ENCODE measurements at regions not wholly inside any gene's neighbourhood (a gene's known extent, or its start where the extent isn't known, plus 50 kb on each side); places are given as distances from the start of the nearest gene placed in this dataset.
"Not testable (repeated sequence)": the region's sequence is repeated elsewhere in the genome, so short reads cannot be mapped to it uniquely, and the experiment has no call there.

DNA sequence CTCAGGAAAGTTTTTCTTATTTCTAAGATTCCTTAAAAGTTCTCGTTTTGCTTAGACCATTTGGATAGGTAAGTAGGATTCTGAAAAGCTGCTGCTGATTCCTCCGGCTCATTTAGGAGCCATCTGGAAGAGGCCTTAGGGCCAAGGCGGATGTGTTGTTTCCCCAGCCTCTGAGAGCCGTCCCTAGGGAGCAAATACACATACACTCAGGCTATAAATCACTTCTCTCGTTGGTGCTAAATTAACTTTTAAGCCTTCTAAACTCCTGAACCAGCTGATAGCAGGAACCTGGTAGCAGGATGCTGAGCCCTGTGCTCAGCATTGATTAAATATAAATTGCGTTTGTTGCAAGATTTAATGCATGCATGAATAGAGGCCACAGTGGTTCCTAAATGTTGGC, 109.8 kb downstream of the ADCYAP1 start:
- TF ChIP-seq SPI1 (IDR thresholded peaks at IDR 0.05; ENCODE audit: low read depth, low read length) (no peak), POLR2AphosphoS5 (IDR thresholded peaks at IDR 0.05; ENCODE audit: low read depth, low read length) (no peak), POLR2A (IDR thresholded peaks at IDR 0.05; ENCODE audit: low read depth, low read length) (no peak), PAX5 (IDR thresholded peaks at IDR 0.05; ENCODE audit: insufficient read depth, low read length, severe bottlenecking) (no peak)
- no peak for FAIRE-seq
- no peak for DNase-seq (ENCODE audit: insufficient read length, low spot score)

- TF ChIP-seq POU2F2 (IDR thresholded peaks at IDR 0.05; ENCODE audit: low read depth, low read length) (no peak), POLR2AphosphoS5 (IDR thresholded peaks at IDR 0.05; ENCODE audit: low read depth, low read length) (no peak), POLR2A (IDR thresholded peaks at IDR 0.05; ENCODE audit: low read depth, low read length) (no peak), PAX5 (IDR thresholded peaks at IDR 0.05; ENCODE audit: insufficient read depth, low read length, severe bottlenecking) (no peak), TAF1 (IDR thresholded peaks at IDR 0.05; ENCODE audit: low read depth, low read length) (no peak), SPI1 (IDR thresholded peaks at IDR 0.05; ENCODE audit: low read depth, low read length) (no peak)
- no peak for FAIRE-seq
- DNase-seq (ENCODE audit: insufficient read length, low spot score), result no peak
These were observed 110.4 kb downstream of the ADCYAP1 start for GRCh38 chr18:1014951-1015624.

- DNase-seq (ENCODE audit: insufficient read length, low spot score) (no peak), FAIRE-seq (no peak)
These were observed 111.1 kb downstream of the ADCYAP1 start for GRCh38 chr18:1015777-1016176.

GRCh38 chr18:1017227-1018058, 112.8 kb downstream of the ADCYAP1 start:
- FAIRE-seq (no peak), DNase-seq (ENCODE audit: insufficient read length, low spot score) (no peak)
- no peak for TF ChIP-seq POLR2A (IDR thresholded peaks at IDR 0.05; ENCODE audit: low read depth, low read length)
- no peak for TF ChIP-seq POU2F2 (IDR thresholded peaks at IDR 0.05; ENCODE audit: low read depth, low read length)
- no peak for TF ChIP-seq TAF1 (IDR thresholded peaks at IDR 0.05; ENCODE audit: low read depth, low read length)
- TF ChIP-seq PAX5 (IDR thresholded peaks at IDR 0.05; ENCODE audit: insufficient read depth, low read length, severe bottlenecking), result no peak
- no peak for TF ChIP-seq POLR2AphosphoS5 (IDR thresholded peaks at IDR 0.05; ENCODE audit: low read depth, low read length)
- no peak for TF ChIP-seq SPI1 (IDR thresholded peaks at IDR 0.05; ENCODE audit: low read depth, low read length)

More at GRCh38 chr18:1015777-1016176, 111.1 kb downstream of the ADCYAP1 start:
- TF ChIP-seq PAX5 (IDR thresholded peaks at IDR 0.05; ENCODE audit: insufficient read depth, low read length, severe bottlenecking) (no peak), TAF1 (IDR thresholded peaks at IDR 0.05; ENCODE audit: low read depth, low read length) (no peak), SPI1 (IDR thresholded peaks at IDR 0.05; ENCODE audit: low read depth, low read length) (no peak), POLR2AphosphoS5 (IDR thresholded peaks at IDR 0.05; ENCODE audit: low read depth, low read length) (no peak), POU2F2 (IDR thresholded peaks at IDR 0.05; ENCODE audit: low read depth, low read length) (no peak), POLR2A (IDR thresholded peaks at IDR 0.05; ENCODE audit: low read depth, low read length) (no peak)

GRCh38 chr18:1018181-1018681, 113.6 kb downstream of the ADCYAP1 start:
- FAIRE-seq, result no peak
- TF ChIP-seq POLR2A (IDR thresholded peaks at IDR 0.05; ENCODE audit: low read depth, low read length), result no peak
- no peak for TF ChIP-seq POLR2AphosphoS5 (IDR thresholded peaks at IDR 0.05; ENCODE audit: low read depth, low read length)
- no peak for TF ChIP-seq TAF1 (IDR thresholded peaks at IDR 0.05; ENCODE audit: low read depth, low read length)
- no peak for TF ChIP-seq PAX5 (IDR thresholded peaks at IDR 0.05; ENCODE audit: insufficient read depth, low read length, severe bottlenecking)
- no peak for TF ChIP-seq POU2F2 (IDR thresholded peaks at IDR 0.05; ENCODE audit: low read depth, low read length)
- TF ChIP-seq SPI1 (IDR thresholded peaks at IDR 0.05; ENCODE audit: low read depth, low read length), result no peak
- DNase-seq (ENCODE audit: insufficient read length, low spot score), result no peak

GRCh38 chr18:1019191-1019590, 114.5 kb downstream of the ADCYAP1 start:
- DNase-seq (ENCODE audit: insufficient read length, low spot score), result no peak
- TF ChIP-seq POLR2A (IDR thresholded peaks at IDR 0.05; ENCODE audit: low read depth, low read length), result no peak
- no peak for TF ChIP-seq PAX5 (IDR thresholded peaks at IDR 0.05; ENCODE audit: insufficient read depth, low read length, severe bottlenecking)
- TF ChIP-seq SPI1 (IDR thresholded peaks at IDR 0.05; ENCODE audit: low read depth, low read length), result no peak
- no peak for TF ChIP-seq POU2F2 (IDR thresholded peaks at IDR 0.05; ENCODE audit: low read depth, low read length)
- no peak for TF ChIP-seq POLR2AphosphoS5 (IDR thresholded peaks at IDR 0.05; ENCODE audit: low read depth, low read length)
- TF ChIP-seq TAF1 (IDR thresholded peaks at IDR 0.05; ENCODE audit: low read depth, low read length), result no peak
- FAIRE-seq, result no peak

DNA sequence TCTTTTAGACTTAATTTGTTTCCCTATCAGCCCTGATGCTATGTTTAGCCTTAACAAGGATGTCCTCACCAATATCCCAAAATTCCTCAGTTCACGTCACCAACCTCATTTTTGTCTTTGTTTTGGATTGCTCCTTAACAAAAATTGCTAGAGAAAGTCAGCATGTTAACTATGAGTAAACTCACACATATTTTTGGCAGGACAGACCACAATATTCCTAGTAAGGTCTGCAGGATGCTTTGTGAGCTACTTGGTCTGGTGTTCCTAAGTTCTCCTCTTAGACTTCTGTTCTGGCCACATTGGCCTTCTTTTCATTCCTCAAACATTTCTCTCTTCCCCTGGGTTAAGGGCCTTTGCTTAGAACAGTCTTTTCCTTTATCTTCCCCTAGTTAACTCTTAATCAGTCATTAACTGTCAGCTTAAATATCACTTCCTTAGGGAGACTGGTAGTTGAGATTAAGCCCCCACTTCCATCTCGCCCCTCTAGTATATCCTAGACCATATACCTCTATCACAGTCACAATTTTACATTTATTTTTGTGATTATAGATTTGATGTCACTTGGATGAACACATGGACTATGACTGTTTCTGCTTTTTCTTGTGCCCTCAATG, 116.2 kb downstream of the ADCYAP1 start:
- DNase-seq (ENCODE audit: insufficient read length, low spot score), result no peak
- no peak for TF ChIP-seq SPI1 (IDR thresholded peaks at IDR 0.05; ENCODE audit: low read depth, low read length)
- no peak for TF ChIP-seq POLR2AphosphoS5 (IDR thresholded peaks at IDR 0.05; ENCODE audit: low read depth, low read length)
- TF ChIP-seq POLR2A (IDR thresholded peaks at IDR 0.05; ENCODE audit: low read depth, low read length), result no peak
- no peak for TF ChIP-seq TAF1 (IDR thresholded peaks at IDR 0.05; ENCODE audit: low read depth, low read length)
- TF ChIP-seq POU2F2 (IDR thresholded peaks at IDR 0.05; ENCODE audit: low read depth, low read length), result no peak
- no peak for TF ChIP-seq PAX5 (IDR thresholded peaks at IDR 0.05; ENCODE audit: insufficient read depth, low read length, severe bottlenecking)
- FAIRE-seq, result no peak

DNA sequence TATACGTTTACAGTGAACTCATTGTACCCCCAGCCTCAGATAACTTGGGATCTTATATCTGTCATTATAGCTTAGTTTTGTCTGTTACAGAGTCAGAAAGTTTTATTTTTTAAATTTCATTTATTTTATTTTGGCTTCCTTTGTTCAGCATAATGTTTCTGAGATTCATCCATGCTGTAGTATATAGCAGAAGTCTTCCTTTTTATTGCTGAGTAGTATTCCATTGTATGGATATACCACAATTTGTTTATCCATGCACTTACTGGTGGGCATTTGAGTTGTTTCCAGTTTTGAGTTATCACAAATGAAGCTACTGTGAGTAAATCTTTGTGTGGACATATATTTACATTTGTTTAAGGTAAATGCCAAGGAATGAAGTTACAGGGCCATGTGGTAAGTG, 122.3 kb downstream of the ADCYAP1 start:
- no peak for FAIRE-seq
- no peak for DNase-seq (ENCODE audit: insufficient read length, low spot score)
- TF ChIP-seq PAX5 (IDR thresholded peaks at IDR 0.05; ENCODE audit: insufficient read depth, low read length, severe bottlenecking) (no peak), POLR2AphosphoS5 (IDR thresholded peaks at IDR 0.05; ENCODE audit: low read depth, low read length) (no peak), POLR2A (IDR thresholded peaks at IDR 0.05; ENCODE audit: low read depth, low read length) (no peak), SPI1 (IDR thresholded peaks at IDR 0.05; ENCODE audit: low read depth, low read length) (no peak), TAF1 (IDR thresholded peaks at IDR 0.05; ENCODE audit: low read depth, low read length) (no peak), POU2F2 (IDR thresholded peaks at IDR 0.05; ENCODE audit: low read depth, low read length) (no peak)

GRCh38 chr18:1033092-1033491, 128.4 kb downstream of the ADCYAP1 start:
- DNase-seq (ENCODE audit: insufficient read length, low spot score); FAIRE-seq: not testable (repeated sequence)

All from GM12891 (cell line).